ENCODE measurements at regions not wholly inside any gene's neighbourhood (a gene's known extent, or its start where the extent isn't known, plus 50 kb on each side); places are given as distances from the start of the nearest gene placed in this dataset.

GRCh38 chr13:84536906-84537305, 654.6 kb upstream of the SLITRK1 start:
- dilution Hi-C loops (cut with HindIII; ENCODE audit: low sequenced_read_pairs, unreplicated experiment) = no loop called here
- H3K9me3 ChIP-seq (ENCODE audit: control insufficient read depth, insufficient read depth, low read length) = no peaks in the 10 kb centered on the region

More at GRCh38 chr13:84536906-84537305, 654.6 kb upstream of the SLITRK1 start:
- Histone ChIP-seq H2BK20ac (ENCODE audit: low read depth, low read length) (no peak overlapping the region), H2AK5ac (ENCODE audit: low read depth, low read length) (no peak overlapping the region), H3K14ac (replicated peaks; ENCODE audit: low read depth, low read length) (no peak overlapping the region), H4K5ac (ENCODE audit: low read depth, low read length) (no peak overlapping the region), H3K56ac (ENCODE audit: extremely low read depth, insufficient read depth, low read length) (no peak overlapping the region), H4K20me1 (ENCODE audit: insufficient read depth, low read length) (no peaks in the 10 kb centered on the region), H3K18ac (ENCODE audit: low read depth, low read length) (no peak overlapping the region), H2BK15ac (ENCODE audit: low read depth, low read length) (no peak overlapping the region), H2BK5ac (ENCODE audit: low read depth, low read length, poor library complexity, severe bottlenecking) (no peak overlapping the region), H3K4me3 (ENCODE audit: insufficient read depth, low read depth, low read length) (no peak overlapping the region), H3K36me3 (ENCODE audit: control insufficient read depth, insufficient read depth, low read length) (no peaks in the 10 kb centered on the region), H3K27me3 (ENCODE audit: control insufficient read depth, insufficient read depth, low read length) (no peaks in the 10 kb centered on the region), H3K9me1 (ENCODE audit: insufficient read depth, low read length) (no peaks in the 10 kb centered on the region), H3K27ac (ENCODE audit: insufficient read depth, low read length) (no peak overlapping the region), H2AFZ (replicated peaks; ENCODE audit: low read length, poor library complexity) (no peak overlapping the region), H3K9ac (ENCODE audit: low read depth, low read length) (no peak overlapping the region), H3K79me1 (ENCODE audit: low read depth in 1 of 2, low read length in 2 of 2) (no peaks in the 10 kb centered on the region), H4K8ac (ENCODE audit: low read depth in 2 of 2, low read length in 2 of 2) (no peak overlapping the region), H3K23ac (ENCODE audit: low read depth, low read length) (no peak overlapping the region), H3K4me1 (ENCODE audit: control insufficient read depth, insufficient read depth, low read length) (no peaks in the 10 kb centered on the region), H3K4me2 (ENCODE audit: low read depth, low read length) (no peak overlapping the region), H2AK9ac (replicated peaks; ENCODE audit: low read depth, low read length, poor library complexity) (no peak overlapping the region), H4K91ac (ENCODE audit: insufficient read depth, low read depth, low read length) (no peak overlapping the region), H3K4ac (ENCODE audit: low read depth, low read length) (no peak overlapping the region), H2BK120ac (ENCODE audit: low read depth, low read length) (no peak overlapping the region)
- POLR2A ChIA-PET (ENCODE audit: unreplicated experiment) = no interaction called here
- no TSS peak for BruUV-seq (replicated peaks)
- no CpG with 5 or more reads among the region's 2 CpGs for WGBS, 2 experiments (ENCODE audit: extremely low coverage in 2 of 2, insufficient read length in 1 of 2)
- intact Hi-C loops (cut with micrococcal nuclease) (no loop called here), in situ Hi-C loops (cut with MboI; ENCODE audit: low sequenced_read_pairs) (no loop called here)
- DNase-seq = no peak
- no peak for ATAC-seq (ENCODE audit: low read depth)
- CTCF ChIA-PET = no interaction called here
- TF ChIP-seq MAZ (IDR thresholded peaks at IDR 0.05; ENCODE audit: borderline replicate concordance, low read depth, low read length) = no peak
- TF ChIP-seq RFX5 (IDR thresholded peaks at IDR 0.05; ENCODE audit: low read depth, low read length) = no peak
- TF ChIP-seq POLR2A (IDR thresholded peaks at IDR 0.05; ENCODE audit: low read depth, low read length) = no peak
- no peak for TF ChIP-seq CHD1 (IDR thresholded peaks at IDR 0.05; ENCODE audit: low read depth, low read length)
- no peak for TF ChIP-seq NFE2L2 (IDR thresholded peaks at IDR 0.05; ENCODE audit: low read depth, low read length)

All from IMR-90 (cell line).